Esophagus muscularis mucosa (tissue), 3 donors: ENCODE measurements at regions not wholly inside any gene's neighbourhood (a gene's known extent, or its start where the extent isn't known, plus 50 kb on each side); places are given as distances from the start of the nearest gene placed in this dataset.

Experiments
- POLR2AphosphoS5 ChIP-seq, 2 donors: sonication (generic); formaldehyde crosslinking; IDR thresholded peaks; one replicate each; pipeline ENCODE4 v1.6.1; 2017; ENCODE audit warnings: antibody characterized with exemption in 2 of 2
- TF ChIP-seq, protein P1 (sequence below), 3 experiments: fragments of 200-600 bp in 2 of 3; fragments of 450-650 bp in 1 of 3; sonication (generic) in 2 of 3; IDR thresholded peaks; one replicate each; pipeline ENCODE4 v1.5.1; 2017 to 2019; ENCODE audit warnings: antibody characterized with exemption in 3 of 3, mild to moderate bottlenecking in 2 of 3, moderate library complexity in 1 of 3

GRCh38 chr13:37366044-37366770 is 232.4 kb downstream of the POSTN start:
- TF ChIP-seq, protein P1, sequence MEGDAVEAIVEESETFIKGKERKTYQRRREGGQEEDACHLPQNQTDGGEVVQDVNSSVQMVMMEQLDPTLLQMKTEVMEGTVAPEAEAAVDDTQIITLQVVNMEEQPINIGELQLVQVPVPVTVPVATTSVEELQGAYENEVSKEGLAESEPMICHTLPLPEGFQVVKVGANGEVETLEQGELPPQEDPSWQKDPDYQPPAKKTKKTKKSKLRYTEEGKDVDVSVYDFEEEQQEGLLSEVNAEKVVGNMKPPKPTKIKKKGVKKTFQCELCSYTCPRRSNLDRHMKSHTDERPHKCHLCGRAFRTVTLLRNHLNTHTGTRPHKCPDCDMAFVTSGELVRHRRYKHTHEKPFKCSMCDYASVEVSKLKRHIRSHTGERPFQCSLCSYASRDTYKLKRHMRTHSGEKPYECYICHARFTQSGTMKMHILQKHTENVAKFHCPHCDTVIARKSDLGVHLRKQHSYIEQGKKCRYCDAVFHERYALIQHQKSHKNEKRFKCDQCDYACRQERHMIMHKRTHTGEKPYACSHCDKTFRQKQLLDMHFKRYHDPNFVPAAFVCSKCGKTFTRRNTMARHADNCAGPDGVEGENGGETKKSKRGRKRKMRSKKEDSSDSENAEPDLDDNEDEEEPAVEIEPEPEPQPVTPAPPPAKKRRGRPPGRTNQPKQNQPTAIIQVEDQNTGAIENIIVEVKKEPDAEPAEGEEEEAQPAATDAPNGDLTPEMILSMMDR (IDR thresholded peaks at IDR 0.05) = no peak
- TF ChIP-seq POLR2AphosphoS5 (IDR thresholded peaks at IDR 0.05) = no peak
